Colonic mucosa (tissue), 4 donors: ENCODE measurements at regions not wholly inside any gene's neighbourhood (a gene's known extent, or its start where the extent isn't known, plus 50 kb on each side); places are given as distances from the start of the nearest gene placed in this dataset.

ENCODE experiments used
- DNase-seq: peaks from one replicate; pipeline ENCODE4 v3.0.0-alpha.2; 2020
- H3K27ac ChIP-seq: fragments of 200-600 bp; one replicate; pipeline ENCODE4 v1.8.0; 2021
- H3K27me3 ChIP-seq: fragments of 200-600 bp; one replicate; pipeline ENCODE4 v1.8.0; 2021
- H3K36me3 ChIP-seq: fragments of 200-600 bp; one replicate; pipeline ENCODE4 v1.8.0; 2021
- H3K4me1 ChIP-seq: fragments of 200-600 bp; one replicate; pipeline ENCODE4 v1.8.0; 2021; ENCODE audit warnings: mild to moderate bottlenecking
- H3K4me3 ChIP-seq: fragments of 200-600 bp; one replicate; pipeline ENCODE4 v1.8.0; 2021
- H3K9ac ChIP-seq, 2 donors: one replicate each; pipeline ENCODE4 v1.7.0; 2013; ENCODE audit warnings: control low read depth in 2 of 2, low read depth in 2 of 2, low read length in 2 of 2
- H3K9me3 ChIP-seq: fragments of 200-600 bp; one replicate; pipeline ENCODE4 v1.8.0; 2021
- CTCF ChIP-seq: fragments of 200-600 bp; IDR thresholded peaks from one replicate; pipeline ENCODE4 v1.8.0; 2022; ENCODE audit warnings: antibody characterized with exemption, mild to moderate bottlenecking
- intact Hi-C: fragments of 100-400 bp; cut with DNase I; formaldehyde crosslinking; loops from one replicate; pipeline ENCODE4 v1.14.1; 2022
- donor health status: healthy.
- donor health status: DM: no; HTN: no; CAD: no.
- donor health status: DM: no; HTN: no; CAD: no.

GRCh38 chr15:62579842-62580241, 414.8 kb upstream of the C2CD4B start:
- intact Hi-C loops, result no loop called here
- no peak for DNase-seq
- Histone ChIP-seq H3K9me3 (no peaks in the 10 kb centered on the region), H3K4me1 (peaks cover 4% of the 10 kb centered on the region), H3K27me3 (no peaks in the 10 kb centered on the region), H3K4me3 (no peak overlapping the region), H3K27ac (no peak overlapping the region), H3K9ac (no peak overlapping the region), H3K36me3 (no peaks in the 10 kb centered on the region)
- no peak for TF ChIP-seq CTCF

GRCh38 chr15:62582580-62582979, 417.5 kb upstream of the C2CD4B start:
- TF ChIP-seq CTCF, result no peak
- Histone ChIP-seq H3K36me3 (no peaks in the 10 kb centered on the region), H3K9me3 (no peaks in the 10 kb centered on the region), H3K4me1 (peaks cover 4% of the 10 kb centered on the region), H3K27me3 (no peaks in the 10 kb centered on the region), H3K9ac (no peak overlapping the region), H3K4me3 (no peak overlapping the region), H3K27ac (no peak overlapping the region)
- intact Hi-C loops, result no loop called here
- DNase-seq, result no peak

DNA sequence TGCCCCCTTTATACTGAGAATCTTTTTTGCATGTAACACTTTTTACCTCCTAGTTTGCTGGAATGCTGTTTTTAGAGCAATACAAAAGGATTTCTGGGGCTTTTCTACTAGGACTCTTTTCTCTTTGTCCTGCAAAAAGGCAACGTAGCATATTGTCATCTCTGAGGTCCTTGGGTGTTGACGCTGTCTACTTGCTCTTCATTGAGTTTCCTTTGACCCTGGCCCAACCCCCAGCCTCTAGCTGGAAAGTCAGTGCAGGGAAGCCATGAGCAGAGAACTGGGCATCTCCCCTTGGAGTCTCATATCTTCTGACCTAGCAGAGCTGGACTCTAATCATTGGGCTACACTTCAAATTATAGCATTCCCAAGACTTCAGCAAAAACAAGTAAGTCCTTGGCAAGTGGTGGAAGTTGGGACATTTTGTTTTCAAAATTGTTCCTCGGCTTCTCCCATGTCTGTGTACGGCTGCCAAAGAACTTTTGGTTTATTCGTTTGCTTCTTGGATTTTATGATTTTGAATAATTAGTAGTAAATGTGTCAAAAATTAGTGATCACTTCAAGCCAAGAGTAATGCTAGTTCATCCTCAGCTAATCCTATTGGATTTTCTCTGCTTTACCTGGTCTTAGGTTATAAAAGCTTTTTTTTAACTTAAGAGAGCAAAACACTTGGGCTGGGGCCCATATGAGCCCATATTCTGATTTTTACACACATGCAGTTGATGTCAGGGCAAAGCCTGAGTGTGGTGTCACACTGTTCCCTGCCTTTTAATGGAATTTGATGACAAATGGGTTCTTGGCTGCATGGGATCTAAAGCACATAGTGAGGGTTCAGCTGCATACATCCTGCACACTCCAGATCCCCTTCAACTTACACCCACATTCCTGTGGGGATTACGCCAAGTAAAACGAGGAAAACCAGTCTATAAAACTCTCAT, 419.5 kb upstream of the C2CD4B start:
- H3K27me3 ChIP-seq, result no peaks in the 10 kb centered on the region
- H3K36me3 ChIP-seq, result no peaks in the 10 kb centered on the region
- peaks cover 3% of the 10 kb centered on the region for H3K4me1 ChIP-seq
- no peak for DNase-seq
- no peaks in the 10 kb centered on the region for H3K9me3 ChIP-seq
- no peak overlapping the region for H3K4me3 ChIP-seq
- no peak overlapping the region for H3K27ac ChIP-seq
- intact Hi-C loops, result no loop called here
- no peak for TF ChIP-seq CTCF
- no peak overlapping the region for H3K9ac ChIP-seq

DNA sequence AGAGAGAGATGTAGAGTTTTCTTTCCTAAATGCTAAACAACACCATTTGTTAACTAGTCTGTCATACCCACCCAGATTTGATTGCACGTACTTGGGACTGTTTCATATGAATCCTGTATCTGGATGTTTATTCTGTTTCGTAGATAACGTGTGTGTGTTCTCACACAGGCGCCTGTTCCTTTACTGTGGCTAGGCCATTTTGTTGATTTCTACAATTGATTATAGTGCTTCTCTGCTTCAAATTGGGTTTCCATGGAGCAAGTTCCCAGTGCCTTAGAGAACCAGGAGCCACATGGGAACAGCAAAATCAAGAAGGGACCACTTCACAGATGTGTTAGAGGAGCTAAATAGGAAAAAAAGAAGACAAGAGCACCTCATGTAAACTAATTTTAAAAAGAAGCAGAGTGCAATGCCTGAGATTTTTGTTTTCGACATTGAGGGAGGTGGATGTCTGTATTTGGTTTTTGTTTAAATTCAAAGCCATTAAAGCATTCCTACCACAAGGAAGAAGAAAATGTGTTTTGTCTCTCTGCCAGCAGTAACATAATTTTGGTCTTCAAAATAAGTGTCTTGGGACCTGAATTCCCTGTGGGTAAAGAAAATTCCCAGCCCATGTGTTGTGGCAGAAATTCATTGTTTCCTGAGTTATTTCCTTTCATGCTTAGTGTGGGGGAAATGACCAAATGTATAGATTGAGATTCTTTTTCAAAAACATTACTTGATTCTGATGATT, 424.0 kb upstream of the C2CD4B start:
- Histone ChIP-seq H3K9me3 (no peaks in the 10 kb centered on the region), H3K27me3 (no peaks in the 10 kb centered on the region), H3K36me3 (no peaks in the 10 kb centered on the region), H3K27ac (peak overlapping the region; percentile 20), H3K9ac (peak overlapping the region in 1 of 2 donors; percentile 46), H3K4me3 (no peak overlapping the region), H3K4me1 (peaks cover 20% of the 10 kb centered on the region)
- DNase-seq, result no peak
- TF ChIP-seq CTCF, result no peak
- intact Hi-C loops, result no loop called here

GRCh38 chr15:62591842-62592838, 427.1 kb upstream of the C2CD4B start:
- no peak for TF ChIP-seq CTCF
- H3K4me3 ChIP-seq, result no peak overlapping the region
- intact Hi-C loops, result no loop called here
- no peaks in the 10 kb centered on the region for H3K27me3 ChIP-seq
- H3K4me1 ChIP-seq, result peaks cover 20% of the 10 kb centered on the region
- H3K27ac ChIP-seq, result peak overlapping the region; percentile 39
- no peaks in the 10 kb centered on the region for H3K9me3 ChIP-seq
- no peak overlapping the region for H3K9ac ChIP-seq
- no peaks in the 10 kb centered on the region for H3K36me3 ChIP-seq
- DNase-seq, result no peak
